K562 (cell line): ENCODE measurements at regions not wholly inside any gene's neighbourhood (a gene's known extent, or its start where the extent isn't known, plus 50 kb on each side); places are given as distances from the start of the nearest gene placed in this dataset.

ENCODE experiments used
- ATAC-seq: fragments of 200-7000 bp; cut with Tn5 transposase; 3 replicates; pipeline ENCODE4 v1.9.1; 2020; ENCODE audit warnings: moderate library complexity
- BruUV-seq: library from RNA; stranded (reverse); fragments of 400-500 nt; replicated peaks from 2 replicates; lab custom pipeline; 2021; lab: Mats Ljungman, UMichigan
- CTCF ChIA-PET: fragments of 300-600 bp; formaldehyde crosslinking; extraction: SDS; loops from one replicate; lab custom pipeline; 2021; ENCODE audit warnings: low intra/inter-chr PET ratio; lab: Yijun Ruan, JAX
- POLR2A ChIA-PET: fragments of 300-600, 350-650 bp; sonication (Branson Sonifier 250); formaldehyde crosslinking; extraction: SDS; loops from one replicate; lab custom pipeline; 2021; ENCODE audit warnings: antibody characterized with exemption, inconsistent platforms; lab: Yijun Ruan, JAX
- DNase-seq, 4 experiments: peaks; one replicate each; pipeline versions ENCODE4 v3.0.0 to v3.0.0-alpha.2; 2011 to 2018; ENCODE audit warnings: low spot score in 3 of 4, mixed read lengths in 3 of 4; ENCODE audit errors: extremely low read depth in 1 of 4
- FAIRE-seq: peaks from 2 replicates; lab custom pipeline; 2011; peaks lifted over from hg19 to GRCh38; lab: Jason Lieb, UNC
- H2AFZ ChIP-seq: 2 replicates; pipeline ENCODE4 v1.6.0; 2011; ENCODE audit warnings: low read depth, low read length, control low read depth, inconsistent platforms
- H3K27ac ChIP-seq: fragments of 200-600 bp; 3 replicates; pipeline ENCODE4 v1.8.0; 2011; ENCODE audit warnings: low read depth, mild to moderate bottlenecking, control low read depth, inconsistent platforms, low read length, moderate library complexity, mixed read lengths; ENCODE audit errors: extremely low read depth
- H3K27me3 ChIP-seq, 2 experiments: fragments of 300-600 bp in 1 of 2; 2 replicates in 1 of 2; 3 replicates in 1 of 2; pipeline versions ENCODE4 v1.6.0 to v1.8.0; 2011; ENCODE audit warnings: inconsistent platforms in 2 of 2, low read length in 2 of 2, mild to moderate bottlenecking in 1 of 2, mixed read lengths in 1 of 2, moderate library complexity in 1 of 2; ENCODE audit not compliant: control insufficient read depth in 2 of 2, insufficient read depth in 2 of 2
- H3K36me3 ChIP-seq: fragments of 300-600 bp; 3 replicates; pipeline ENCODE4 v1.8.0; 2011; ENCODE audit warnings: mild to moderate bottlenecking, low read length, inconsistent platforms; ENCODE audit not compliant: control insufficient read depth, insufficient read depth
- H3K4me1 ChIP-seq, 2 experiments: fragments of 200-600 bp in 1 of 2; replicated peaks in 1 of 2; 2 replicates in 1 of 2; 3 replicates in 1 of 2; pipeline versions ENCODE4 v1.5.1 to v1.8.0; 2011; ENCODE audit warnings: inconsistent platforms in 2 of 2, low read length in 2 of 2, mild to moderate bottlenecking in 1 of 2, mixed read lengths in 1 of 2, moderate library complexity in 1 of 2; ENCODE audit not compliant: control insufficient read depth in 2 of 2, insufficient read depth in 2 of 2
- H3K4me2 ChIP-seq: 2 replicates; pipeline ENCODE4 v1.6.1; 2011; ENCODE audit warnings: low read length, control low read depth, inconsistent platforms, mixed read lengths; ENCODE audit not compliant: insufficient read depth
- H3K4me3 ChIP-seq: fragments of 200-600 bp; sonication (generic), shearing (Covaris generic); 2 replicates; pipeline ENCODE4 v1.5.1; 2016; ENCODE audit warnings: control low read depth, inconsistent platforms
- H3K79me2 ChIP-seq: fragments of 200-600 bp; 3 replicates; pipeline ENCODE4 v1.8.0; 2011; ENCODE audit warnings: low read length, inconsistent platforms; ENCODE audit not compliant: control insufficient read depth, insufficient read depth
- H3K9ac ChIP-seq, 2 experiments: 2 replicates each; pipeline versions ENCODE4 v1.6.0 to v1.6.1; 2011; ENCODE audit warnings: low read depth in 2 of 2, low read length in 2 of 2, control low read depth in 1 of 2, inconsistent platforms in 1 of 2, mild to moderate bottlenecking in 1 of 2, mixed read lengths in 1 of 2; ENCODE audit not compliant: insufficient read depth in 1 of 2
- H3K9me1 ChIP-seq: one replicate; pipeline ENCODE4 v1.6.0; 2011; ENCODE audit warnings: inconsistent platforms, mild to moderate bottlenecking, low read length, moderate library complexity; ENCODE audit not compliant: control insufficient read depth, insufficient read depth
- H3K9me3 ChIP-seq: replicated peaks from 2 replicates; pipeline ENCODE4 v1.5.1; 2011; ENCODE audit warnings: low read depth, low read length, inconsistent platforms; ENCODE audit not compliant: control insufficient read depth, insufficient read depth
- H4K20me1 ChIP-seq: replicated peaks from 2 replicates; pipeline ENCODE4 v1.6.1; 2011; ENCODE audit warnings: low read length, inconsistent platforms, mixed read lengths; ENCODE audit not compliant: control insufficient read depth, insufficient read depth
- MGA ChIP-seq: fragments of 450-650 bp; IDR thresholded peaks from 2 replicates; pipeline ENCODE4 v1.6.1; 2016; ENCODE audit warnings: mild to moderate bottlenecking, moderate library complexity
- NCOA1 ChIP-seq: fragments of 450-650 bp; IDR thresholded peaks from 2 replicates; pipeline ENCODE4 v1.6.1; 2016; ENCODE audit warnings: low read depth
- NFXL1 ChIP-seq: fragments of 450-650 bp; formaldehyde crosslinking; IDR thresholded peaks from 2 replicates; pipeline ENCODE4 v1.4.0; 2021; ENCODE audit warnings: mild to moderate bottlenecking
- ZSCAN32 ChIP-seq: fragments of 450-650 bp; formaldehyde crosslinking; IDR thresholded peaks from 2 replicates; pipeline ENCODE4 v1.4.0; 2020; ENCODE audit warnings: mild to moderate bottlenecking, moderate library complexity
- WGBS: fragments of 100-300 bp; shearing (Covaris generic); methylation state at CpG from one replicate; pipeline ENCODE4 v1.1.6; 2016; ENCODE audit warnings: low coverage, mixed read lengths; ENCODE audit not compliant: insufficient coverage; ENCODE audit errors: missing lambda C conversion rate; 5-methylcytosine and 5-hydroxymethylcytosine counted together
- in situ Hi-C: fragments of 300-500 bp; cut with MboI; formaldehyde crosslinking; loops from 4 replicates; pipeline ENCODE4 v1.15.0; 2018; ENCODE audit warnings: inconsistent platforms, mixed read lengths
- intact Hi-C: fragments of 100-400 bp; cut with micrococcal nuclease; formaldehyde crosslinking; loops from 2 replicates; pipeline ENCODE4 v1.14.2; 2022
- TF ChIP-seq, protein P1 (sequence below), 2 experiments: fragments of 450-650 bp; IDR thresholded peaks; 2 replicates each; pipeline ENCODE4 v1.6.1; 2018; ENCODE audit warnings: mild to moderate bottlenecking in 2 of 2, low read depth in 1 of 2; ENCODE audit not compliant: partially characterized antibody in 2 of 2

DNA sequence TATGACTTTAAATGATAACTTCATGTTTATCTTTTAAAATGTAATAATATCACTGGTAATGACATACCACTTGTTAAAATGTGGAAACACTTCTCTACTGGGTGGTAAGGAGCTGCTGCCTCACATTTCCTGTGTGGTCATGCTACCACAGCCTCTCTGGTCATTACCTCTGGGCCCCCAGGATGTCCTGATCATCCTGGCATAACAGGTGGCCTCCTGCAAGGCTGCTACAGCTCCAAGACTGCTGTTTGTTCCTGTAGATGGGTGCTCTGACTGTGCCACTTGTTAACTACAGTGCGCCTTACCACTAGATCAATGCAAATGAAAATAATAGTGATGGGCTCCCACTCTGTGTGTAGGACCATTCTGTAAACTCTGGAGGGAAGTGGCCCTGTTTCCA lies 500.2 kb upstream of the SPRED2 start:
- POLR2A ChIA-PET: interaction anchor here (0.7 kb wide), 1 partner anchor 210 kb away, joined by 3 read pairs; no protein-coding TSS in a partner anchor
- Histone ChIP-seq H3K4me2 (no peak overlapping the region), H3K9me3 (no peaks in the 10 kb centered on the region), H3K27me3 (peaks cover 0 to 19% of the 10 kb centered on the region in 2 experiments; a peak in 3 of 5 replicates), H3K36me3 (no peaks in the 10 kb centered on the region), H3K79me2 (no peaks in the 10 kb centered on the region), H3K27ac (no peak overlapping the region), H2AFZ (no peak overlapping the region), H4K20me1 (no peaks in the 10 kb centered on the region), H3K9ac (no peak overlapping the region), H3K4me3 (no peak overlapping the region), H3K9me1 (no peaks in the 10 kb centered on the region), H3K4me1 (no peaks in the 10 kb centered on the region; a peak in 1 of 5 replicates)
- ATAC-seq (no peak), FAIRE-seq (no peak), DNase-seq (no peak)
- no TSS peak for BruUV-seq
- in situ Hi-C loops (no loop called here), intact Hi-C loops (no loop called here)
- CTCF ChIA-PET: no interaction called here
- WGBS: 0% methylated on average over 1 of the region's 1 CpG
- TF ChIP-seq NFXL1 (no peak), ZSCAN32 (CRISPR knock-in tag) (no peak), NCOA1 (no peak), MGA (no peak)
- TF ChIP-seq, protein P1, sequence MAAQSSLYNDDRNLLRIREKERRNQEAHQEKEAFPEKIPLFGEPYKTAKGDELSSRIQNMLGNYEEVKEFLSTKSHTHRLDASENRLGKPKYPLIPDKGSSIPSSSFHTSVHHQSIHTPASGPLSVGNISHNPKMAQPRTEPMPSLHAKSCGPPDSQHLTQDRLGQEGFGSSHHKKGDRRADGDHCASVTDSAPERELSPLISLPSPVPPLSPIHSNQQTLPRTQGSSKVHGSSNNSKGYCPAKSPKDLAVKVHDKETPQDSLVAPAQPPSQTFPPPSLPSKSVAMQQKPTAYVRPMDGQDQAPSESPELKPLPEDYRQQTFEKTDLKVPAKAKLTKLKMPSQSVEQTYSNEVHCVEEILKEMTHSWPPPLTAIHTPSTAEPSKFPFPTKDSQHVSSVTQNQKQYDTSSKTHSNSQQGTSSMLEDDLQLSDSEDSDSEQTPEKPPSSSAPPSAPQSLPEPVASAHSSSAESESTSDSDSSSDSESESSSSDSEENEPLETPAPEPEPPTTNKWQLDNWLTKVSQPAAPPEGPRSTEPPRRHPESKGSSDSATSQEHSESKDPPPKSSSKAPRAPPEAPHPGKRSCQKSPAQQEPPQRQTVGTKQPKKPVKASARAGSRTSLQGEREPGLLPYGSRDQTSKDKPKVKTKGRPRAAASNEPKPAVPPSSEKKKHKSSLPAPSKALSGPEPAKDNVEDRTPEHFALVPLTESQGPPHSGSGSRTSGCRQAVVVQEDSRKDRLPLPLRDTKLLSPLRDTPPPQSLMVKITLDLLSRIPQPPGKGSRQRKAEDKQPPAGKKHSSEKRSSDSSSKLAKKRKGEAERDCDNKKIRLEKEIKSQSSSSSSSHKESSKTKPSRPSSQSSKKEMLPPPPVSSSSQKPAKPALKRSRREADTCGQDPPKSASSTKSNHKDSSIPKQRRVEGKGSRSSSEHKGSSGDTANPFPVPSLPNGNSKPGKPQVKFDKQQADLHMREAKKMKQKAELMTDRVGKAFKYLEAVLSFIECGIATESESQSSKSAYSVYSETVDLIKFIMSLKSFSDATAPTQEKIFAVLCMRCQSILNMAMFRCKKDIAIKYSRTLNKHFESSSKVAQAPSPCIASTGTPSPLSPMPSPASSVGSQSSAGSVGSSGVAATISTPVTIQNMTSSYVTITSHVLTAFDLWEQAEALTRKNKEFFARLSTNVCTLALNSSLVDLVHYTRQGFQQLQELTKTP (IDR thresholded peaks at IDR 0.05; ENCODE audit: low read depth in 1 of 2, partially characterized antibody in 2 of 2): no peak
